ENCODE measurements at regions not wholly inside any gene's neighbourhood (a gene's known extent, or its start where the extent isn't known, plus 50 kb on each side); places are given as distances from the start of the nearest gene placed in this dataset.

GRCh38 chr3:144252896-144253295, 281.3 kb downstream of the DIPK2A start:
- H3K4me1 ChIP-seq, result peaks cover 0 to 4% (median 0%) of the 10 kb centered on the region in 4 donors
- 59 to 63% methylated on average over 3 of the region's 3 CpGs for WGBS, 2 donors
- DNase-seq (ENCODE audit: low spot score in 2 of 2), result no peak
- no peak for TF ChIP-seq CTCF (IDR thresholded peaks at IDR 0.05)
- TF ChIP-seq EP300 (IDR thresholded peaks at IDR 0.05), result no peak
- TF ChIP-seq POLR2A (IDR thresholded peaks at IDR 0.05), result no peak
- H3K27ac ChIP-seq, result no peak overlapping the region
- H3K9me3 ChIP-seq, result no peaks in the 10 kb centered on the region
- no peaks in the 10 kb centered on the region for H3K36me3 ChIP-seq
- H3K4me3 ChIP-seq, result no peak overlapping the region
- no peaks in the 10 kb centered on the region for H3K27me3 ChIP-seq

- Histone ChIP-seq H3K9me3 (no peaks in the 10 kb centered on the region), H3K4me3 (no peak overlapping the region), H3K36me3 (no peaks in the 10 kb centered on the region), H3K27me3 (no peaks in the 10 kb centered on the region), H3K4me1 (peaks cover 0 to 4% (median 0%) of the 10 kb centered on the region in 4 donors), H3K27ac (no peak overlapping the region)
- TF ChIP-seq CTCF (IDR thresholded peaks at IDR 0.05), result no peak
- TF ChIP-seq EP300 (IDR thresholded peaks at IDR 0.05), result no peak
- no peak for TF ChIP-seq POLR2A (IDR thresholded peaks at IDR 0.05)
- DNase-seq (ENCODE audit: low spot score in 2 of 2), result no peak
- WGBS, 2 donors, result 62 to 69% methylated on average over 2 of the region's 2 CpGs
These were observed 285.8 kb downstream of the DIPK2A start for GRCh38 chr3:144257381-144257780.

GRCh38 chr3:144259267-144259666, 287.6 kb downstream of the DIPK2A start:
- H3K27ac ChIP-seq, result no peak overlapping the region
- no peaks in the 10 kb centered on the region for H3K27me3 ChIP-seq
- 72 to 79% methylated on average over 2 of the region's 2 CpGs for WGBS, 2 donors
- H3K36me3 ChIP-seq, result no peaks in the 10 kb centered on the region
- H3K9me3 ChIP-seq, result no peaks in the 10 kb centered on the region
- H3K4me1 ChIP-seq, result peaks cover 0 to 5% (median 0%) of the 10 kb centered on the region in 4 donors
- TF ChIP-seq EP300 (IDR thresholded peaks at IDR 0.05), result no peak
- DNase-seq (ENCODE audit: low spot score in 2 of 2), result no peak
- no peak overlapping the region for H3K4me3 ChIP-seq

- no peak for DNase-seq (ENCODE audit: low spot score in 2 of 2)
- Histone ChIP-seq H3K4me1 (peaks cover 0 to 17% (median 0%) of the 10 kb centered on the region in 4 donors), H3K36me3 (no peaks in the 10 kb centered on the region), H3K9me3 (no peaks in the 10 kb centered on the region), H3K27me3 (no peaks in the 10 kb centered on the region), H3K4me3 (no peak overlapping the region), H3K27ac (no peak overlapping the region)
- no peak for TF ChIP-seq POLR2A (IDR thresholded peaks at IDR 0.05)
- no peak for TF ChIP-seq CTCF (IDR thresholded peaks at IDR 0.05)
- TF ChIP-seq EP300 (IDR thresholded peaks at IDR 0.05), result no peak
These were observed 292.1 kb downstream of the DIPK2A start for GRCh38 chr3:144263706-144264105.

GRCh38 chr3:144264350-144264749, 292.7 kb downstream of the DIPK2A start:
- Histone ChIP-seq H3K36me3 (no peaks in the 10 kb centered on the region), H3K27ac (no peak overlapping the region), H3K4me3 (no peak overlapping the region), H3K9me3 (no peaks in the 10 kb centered on the region), H3K27me3 (no peaks in the 10 kb centered on the region), H3K4me1 (peaks cover 0 to 17% (median 0%) of the 10 kb centered on the region in 4 donors)
- TF ChIP-seq CTCF (IDR thresholded peaks at IDR 0.05), result no peak
- TF ChIP-seq POLR2A (IDR thresholded peaks at IDR 0.05), result no peak
- no peak for TF ChIP-seq EP300 (IDR thresholded peaks at IDR 0.05)
- no peak for DNase-seq (ENCODE audit: low spot score in 2 of 2)
- WGBS, 2 donors, result 75 to 79% methylated on average over 3 of the region's 3 CpGs

GRCh38 chr3:144264794-144265193, 293.2 kb downstream of the DIPK2A start:
- Histone ChIP-seq H3K27me3 (no peaks in the 10 kb centered on the region), H3K27ac (no peak overlapping the region), H3K4me3 (no peak overlapping the region), H3K36me3 (no peaks in the 10 kb centered on the region), H3K9me3 (no peaks in the 10 kb centered on the region), H3K4me1 (peaks cover 0 to 17% (median 0%) of the 10 kb centered on the region in 4 donors)
- no peak for DNase-seq (ENCODE audit: low spot score in 2 of 2)
- WGBS, 2 donors, result 40 to 75% methylated on average over 1 of the region's 1 CpG
- TF ChIP-seq POLR2A (IDR thresholded peaks at IDR 0.05) (no peak), EP300 (IDR thresholded peaks at IDR 0.05) (no peak), CTCF (IDR thresholded peaks at IDR 0.05) (no peak)

Data from tibial nerve (tissue), 4 donors.